Lung (tissue), 11 donors: ENCODE measurements at regions not wholly inside any gene's neighbourhood (a gene's known extent, or its start where the extent isn't known, plus 50 kb on each side); places are given as distances from the start of the nearest gene placed in this dataset.

Source experiments
- ATAC-seq: fragments of 200-7000 bp; cut with Tn5 transposase; one replicate; pipeline ENCODE4 v1.9.1; 2020; ENCODE audit warnings: moderate number of reproducible peaks; ENCODE audit not compliant: insufficient read depth, low FRiP score
- DNase-seq, 3 donors: peaks; one replicate each; pipeline ENCODE4 v3.0.0-alpha.2; 2013 to 2017
- H3K27ac ChIP-seq, 2 donors: one replicate each; pipeline ENCODE4 v1.5.1; 2013; ENCODE audit warnings: mild to moderate bottlenecking in 2 of 2, moderate library complexity in 2 of 2, control low read depth in 1 of 2, inconsistent platforms in 1 of 2, low read depth in 1 of 2, low read length in 1 of 2
- H3K27me3 ChIP-seq, 3 donors: one replicate each; pipeline ENCODE4 v1.5.1; 2013; ENCODE audit warnings: low read length in 2 of 3; ENCODE audit not compliant: control insufficient read depth in 3 of 3, insufficient read depth in 3 of 3
- H3K36me3 ChIP-seq, 4 donors: one replicate each; pipeline ENCODE4 v1.5.1; 2013; ENCODE audit warnings: low read length in 4 of 4, mild to moderate bottlenecking in 1 of 4, moderate library complexity in 1 of 4; ENCODE audit not compliant: control insufficient read depth in 4 of 4, insufficient read depth in 4 of 4
- H3K4me1 ChIP-seq, 5 donors: one replicate each; pipeline ENCODE4 v1.5.1; 2013; ENCODE audit warnings: low read length in 5 of 5, mild to moderate bottlenecking in 2 of 5, moderate library complexity in 1 of 5; ENCODE audit not compliant: control insufficient read depth in 5 of 5, insufficient read depth in 5 of 5
- H3K4me3 ChIP-seq: one replicate; pipeline ENCODE4 v1.5.1; 2013; ENCODE audit warnings: mild to moderate bottlenecking, control low read depth, moderate library complexity
- H3K9ac ChIP-seq, 2 donors: one replicate each; pipeline ENCODE4 v1.5.1; 2013; ENCODE audit warnings: low read length in 2 of 2, control low read depth in 1 of 2; ENCODE audit not compliant: insufficient read depth in 1 of 2
- H3K9me3 ChIP-seq, 4 donors: one replicate each; pipeline ENCODE4 v1.5.1; 2013; ENCODE audit warnings: low read length in 3 of 4, mild to moderate bottlenecking in 1 of 4, moderate library complexity in 1 of 4; ENCODE audit not compliant: control insufficient read depth in 4 of 4, insufficient read depth in 3 of 4
- WGBS, 2 donors: extraction: QIAGEN DNeasy Blood & Tissue Kit; methylation state at CpG; one replicate each; pipeline ENCODE4 v1.1.7; 2013; 5-methylcytosine and 5-hydroxymethylcytosine counted together
- TF ChIP-seq, protein P1 (sequence below): IDR thresholded peaks from 2 replicates; pipeline ENCODE4 v1.5.1; 2012; ENCODE audit warnings: mild to moderate bottlenecking; ENCODE audit errors: control extremely low read depth, extremely low read depth
- donor health status: control.
- donor health status: control.
- donor health status: Bipolar disorder and iron deficiency.
- donor health status: healthy.
- donor health status: DM: yes; HTN: yes; CAD: no.

DNA sequence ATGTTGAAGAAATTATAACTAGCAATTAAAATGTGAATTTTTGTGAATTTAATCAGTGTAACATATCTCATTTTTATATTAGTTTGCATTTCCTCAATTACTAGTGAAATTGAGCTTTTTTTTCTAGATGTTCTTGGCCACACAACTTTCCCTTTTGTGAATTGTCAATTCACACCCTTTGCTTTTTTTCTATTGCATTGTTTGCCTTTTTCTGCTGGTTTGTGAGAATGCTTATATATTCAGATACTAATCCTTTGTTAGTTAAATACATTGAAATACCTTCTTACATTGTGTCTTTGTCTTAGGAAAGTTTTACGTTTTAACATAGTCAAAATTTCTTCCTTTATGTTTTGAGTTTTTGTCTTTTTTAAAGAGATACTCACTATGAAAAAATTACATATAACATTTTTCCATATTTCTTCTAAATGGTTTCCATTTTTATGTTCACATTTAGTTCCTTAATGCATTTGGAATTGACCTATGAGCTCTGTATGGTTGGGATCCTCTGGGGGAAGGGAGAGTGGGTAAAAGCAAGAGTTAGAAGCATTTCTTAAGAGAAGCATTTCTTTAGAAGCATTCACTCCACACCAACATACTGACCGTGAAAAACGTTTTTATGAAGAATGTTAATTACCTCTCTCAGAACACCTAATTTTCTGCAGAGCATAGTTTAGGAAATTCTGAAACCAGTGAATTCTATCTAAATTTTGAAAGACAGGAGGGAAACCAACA is 126.0 kb downstream of the CAPZA3 start:
- ATAC-seq (no peak), DNase-seq (no peak)
- Histone ChIP-seq H3K27me3 (no peaks in the 10 kb centered on the region), H3K9ac (no peak overlapping the region), H3K9me3 (no peaks in the 10 kb centered on the region), H3K4me1 (peaks cover 0 to under 1% (median 0%) of the 10 kb centered on the region in 5 donors), H3K27ac (no peak overlapping the region), H3K36me3 (no peaks in the 10 kb centered on the region), H3K4me3 (no peak overlapping the region)
- TF ChIP-seq, protein P1, sequence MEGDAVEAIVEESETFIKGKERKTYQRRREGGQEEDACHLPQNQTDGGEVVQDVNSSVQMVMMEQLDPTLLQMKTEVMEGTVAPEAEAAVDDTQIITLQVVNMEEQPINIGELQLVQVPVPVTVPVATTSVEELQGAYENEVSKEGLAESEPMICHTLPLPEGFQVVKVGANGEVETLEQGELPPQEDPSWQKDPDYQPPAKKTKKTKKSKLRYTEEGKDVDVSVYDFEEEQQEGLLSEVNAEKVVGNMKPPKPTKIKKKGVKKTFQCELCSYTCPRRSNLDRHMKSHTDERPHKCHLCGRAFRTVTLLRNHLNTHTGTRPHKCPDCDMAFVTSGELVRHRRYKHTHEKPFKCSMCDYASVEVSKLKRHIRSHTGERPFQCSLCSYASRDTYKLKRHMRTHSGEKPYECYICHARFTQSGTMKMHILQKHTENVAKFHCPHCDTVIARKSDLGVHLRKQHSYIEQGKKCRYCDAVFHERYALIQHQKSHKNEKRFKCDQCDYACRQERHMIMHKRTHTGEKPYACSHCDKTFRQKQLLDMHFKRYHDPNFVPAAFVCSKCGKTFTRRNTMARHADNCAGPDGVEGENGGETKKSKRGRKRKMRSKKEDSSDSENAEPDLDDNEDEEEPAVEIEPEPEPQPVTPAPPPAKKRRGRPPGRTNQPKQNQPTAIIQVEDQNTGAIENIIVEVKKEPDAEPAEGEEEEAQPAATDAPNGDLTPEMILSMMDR: no peak
- 79 to 82% methylated on average over 3 of the region's 3 CpGs for WGBS, 2 donors

DNA sequence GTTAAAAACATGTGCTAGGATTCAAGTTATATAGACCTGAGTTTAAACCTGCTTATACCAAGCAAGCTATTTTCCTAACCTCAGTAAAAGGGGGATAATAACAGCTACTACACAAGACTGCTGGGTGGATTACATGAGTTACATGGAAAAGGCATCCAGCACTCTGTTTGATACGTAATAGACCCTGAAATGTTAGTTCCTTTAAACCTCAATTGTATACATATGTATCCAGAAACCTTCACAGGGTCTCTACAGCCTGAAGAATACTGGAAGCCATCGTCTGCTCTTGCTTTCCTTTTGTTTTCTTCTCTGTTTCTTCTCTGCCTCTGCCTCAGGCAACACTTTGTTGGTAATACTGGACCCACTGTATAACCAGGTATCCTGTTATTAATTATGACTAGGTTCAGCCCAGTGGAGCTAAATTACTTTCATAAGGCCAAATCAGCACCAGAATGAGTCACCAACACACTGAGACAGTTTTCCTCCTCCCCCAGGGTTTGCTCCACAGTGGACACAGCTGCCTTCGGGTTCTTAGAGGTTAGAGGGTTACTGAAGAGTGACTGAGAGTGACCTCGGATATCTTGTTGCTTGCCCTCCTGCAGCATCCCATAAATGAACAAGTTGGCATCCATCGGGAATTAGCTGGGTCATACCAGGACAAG is 127.1 kb downstream of the CAPZA3 start:
- no peaks in the 10 kb centered on the region for H3K36me3 ChIP-seq
- TF ChIP-seq, protein P1: no peak
- 76 to 85% methylated on average over 5 of the region's 5 CpGs for WGBS, 2 donors
- peaks cover 0 to 5% (median 0%) of the 10 kb centered on the region in 5 donors for H3K4me1 ChIP-seq
- no peak overlapping the region for H3K4me3 ChIP-seq
- H3K9me3 ChIP-seq: no peaks in the 10 kb centered on the region
- no peaks in the 10 kb centered on the region for H3K27me3 ChIP-seq
- DNase-seq (no peak), ATAC-seq (no peak)
- H3K27ac ChIP-seq: no peak overlapping the region
- H3K9ac ChIP-seq: no peak overlapping the region

DNA sequence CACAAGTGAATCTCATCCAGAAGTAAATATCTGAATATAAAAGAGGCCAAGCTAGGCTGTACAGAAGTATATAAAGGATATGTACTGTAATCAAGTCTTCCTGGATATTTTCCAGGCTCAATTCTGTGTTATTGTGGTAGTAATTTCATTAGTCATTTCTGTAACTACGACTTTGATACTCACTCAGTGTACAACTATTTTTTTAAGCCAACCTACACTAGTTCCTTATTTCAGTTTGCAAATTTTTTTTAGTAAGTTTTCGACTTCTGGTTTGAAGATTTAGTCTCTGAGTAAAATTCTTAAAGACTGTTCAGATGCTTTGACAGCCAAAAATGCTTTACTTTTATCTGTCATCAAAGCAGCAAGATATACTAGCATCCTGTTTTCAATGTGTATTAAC is 130.8 kb downstream of the CAPZA3 start:
- H3K4me3 ChIP-seq: no peak overlapping the region
- ATAC-seq: no peak
- no peaks in the 10 kb centered on the region for H3K9me3 ChIP-seq
- DNase-seq: no peak
- H3K9ac ChIP-seq: no peak overlapping the region
- TF ChIP-seq, protein P1: no peak
- H3K36me3 ChIP-seq: no peaks in the 10 kb centered on the region
- no peak overlapping the region for H3K27ac ChIP-seq
- H3K4me1 ChIP-seq: peaks cover 0 to 5% (median 0%) of the 10 kb centered on the region in 5 donors
- H3K27me3 ChIP-seq: no peaks in the 10 kb centered on the region
- 24 to 46% methylated on average over 2 of the region's 2 CpGs for WGBS, 2 donors
